ENCODE measurements at regions not wholly inside any gene's neighbourhood (a gene's known extent, or its start where the extent isn't known, plus 50 kb on each side); places are given as distances from the start of the nearest gene placed in this dataset.
"Not testable (repeated sequence)": the region's sequence is repeated elsewhere in the genome, so short reads cannot be mapped to it uniquely, and the experiment has no call there.

- Histone ChIP-seq H3K36me3 (no peaks in the 10 kb centered on the region), H3K4me3 (no peak overlapping the region), H3K27me3 (no peaks in the 10 kb centered on the region), H3K9me3 (peaks cover 0 to 27% (median 12%) of the 10 kb centered on the region in 4 donors), H3K27ac (no peak overlapping the region), H3K4me1 (no peaks in the 10 kb centered on the region)
- TF ChIP-seq CTCF (IDR thresholded peaks at IDR 0.05) (no peak), POLR2AphosphoS5 (IDR thresholded peaks at IDR 0.05) (no peak), EP300 (IDR thresholded peaks at IDR 0.05) (no peak), POLR2A (IDR thresholded peaks at IDR 0.05) (no peak)
- 54 to 67% (median 67%) methylated on average over 1 of the region's 1 CpG for WGBS, 5 donors
- no peak for DNase-seq
- intact Hi-C loops (cut with DNase I; ENCODE audit: low total_unique reads), result no loop called here
Observed at GRCh38 chr16:60635548-60635947, 1400.7 kb downstream of the CDH8 start.

- H3K36me3 ChIP-seq, result no peaks in the 10 kb centered on the region
- no peaks in the 10 kb centered on the region for H3K4me1 ChIP-seq
- intact Hi-C loops (cut with DNase I; ENCODE audit: low total_unique reads), result no loop called here
- TF ChIP-seq EP300 (IDR thresholded peaks at IDR 0.05) (no peak), CTCF (IDR thresholded peaks at IDR 0.05) (no peak), POLR2AphosphoS5 (IDR thresholded peaks at IDR 0.05) (no peak), POLR2A (IDR thresholded peaks at IDR 0.05) (no peak)
- H3K27ac ChIP-seq, result no peak overlapping the region
- H3K9me3 ChIP-seq, result no peaks in the 10 kb centered on the region
- no peaks in the 10 kb centered on the region for H3K27me3 ChIP-seq
- H3K4me3 ChIP-seq, result no peak overlapping the region
- no peak for DNase-seq
Observed at GRCh38 chr16:60611844-60612243, 1424.4 kb downstream of the CDH8 start.

- Histone ChIP-seq H3K36me3 (no peaks in the 10 kb centered on the region), H3K4me3 (no peak overlapping the region), H3K4me1 (no peaks in the 10 kb centered on the region), H3K27ac (no peak overlapping the region), H3K27me3 (no peaks in the 10 kb centered on the region), H3K9me3 (no peaks in the 10 kb centered on the region)
- no peak for TF ChIP-seq POLR2AphosphoS5 (IDR thresholded peaks at IDR 0.05)
- WGBS, 5 donors, result 43 to 73% (median 65%) methylated on average over 2 of the region's 2 CpGs
- intact Hi-C loops (cut with DNase I; ENCODE audit: low total_unique reads), result no loop called here
- DNase-seq, result no peak
Observed at GRCh38 chr16:60608971-60609370, 1427.3 kb downstream of the CDH8 start.

- H3K27me3 ChIP-seq, DNase-seq: not testable (repeated sequence)
- WGBS, 5 donors, result 67 to 88% (median 84%) methylated on average over 3 of the region's 3 CpGs
Observed at GRCh38 chr16:60605652-60606051, 1430.6 kb downstream of the CDH8 start.

GRCh38 chr16:60605176-60605575 is 1431.1 kb downstream of the CDH8 start:
- no peaks in the 10 kb centered on the region for H3K27me3 ChIP-seq
- no peaks in the 10 kb centered on the region for H3K4me1 ChIP-seq
- no peak overlapping the region for H3K27ac ChIP-seq
- H3K9me3 ChIP-seq, result no peaks in the 10 kb centered on the region
- TF ChIP-seq POLR2AphosphoS5 (IDR thresholded peaks at IDR 0.05) (no peak), CTCF (IDR thresholded peaks at IDR 0.05) (no peak), EP300 (IDR thresholded peaks at IDR 0.05) (no peak), POLR2A (IDR thresholded peaks at IDR 0.05) (no peak)
- H3K4me3 ChIP-seq, result no peak overlapping the region
- intact Hi-C loops (cut with DNase I; ENCODE audit: low total_unique reads), result no loop called here
- no peak for DNase-seq
- 64 to 76% (median 67%) methylated on average over 3 of the region's 3 CpGs for WGBS, 5 donors
- H3K36me3 ChIP-seq, result no peaks in the 10 kb centered on the region

More at GRCh38 chr16:60605652-60606051, 1430.6 kb downstream of the CDH8 start:
- H3K27ac ChIP-seq; intact Hi-C loops (cut with DNase I; ENCODE audit: low total_unique reads); H3K9me3 ChIP-seq; H3K4me3 ChIP-seq; H3K36me3 ChIP-seq; H3K4me1 ChIP-seq: not testable (repeated sequence)

Data from stomach (tissue), 8 donors.